ENCODE measurements at regions not wholly inside any gene's neighbourhood (a gene's known extent, or its start where the extent isn't known, plus 50 kb on each side); places are given as distances from the start of the nearest gene placed in this dataset.
A peak's percentile ranks its signal among the peaks of the same experiment; 100 is the strongest.

DNA sequence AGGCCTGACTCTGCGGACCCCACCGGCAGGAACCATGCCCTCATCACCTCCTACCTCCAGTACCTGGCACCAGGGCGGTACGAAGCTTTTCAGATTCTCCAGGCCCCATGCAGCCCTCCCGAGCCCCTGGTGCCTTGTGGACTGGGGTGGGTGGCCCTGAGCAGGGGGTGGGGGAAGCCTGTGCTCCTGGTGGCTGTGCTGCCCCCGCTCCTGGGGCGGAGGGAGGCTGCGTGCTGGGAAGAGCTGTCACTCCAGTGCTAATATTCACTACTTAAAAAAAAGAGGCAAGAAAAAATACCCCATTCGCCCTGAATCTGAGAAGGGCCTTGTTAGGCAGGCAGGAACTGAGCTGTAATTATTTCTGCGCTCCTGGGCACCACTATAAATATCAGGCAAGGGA is 111.8 kb downstream of the ENGASE start:
- no peak overlapping the region for H3K27ac ChIP-seq (ENCODE audit: low read length)
- H3K4me3 ChIP-seq (ENCODE audit: low read depth in 1 of 2, low read length in 2 of 2), result no peak overlapping the region
- no peaks in the 10 kb centered on the region for H3K9me3 ChIP-seq (ENCODE audit: control insufficient read depth in 1 of 2, low read length in 2 of 2)
- peaks cover 16% of the 10 kb centered on the region for H3K27me3 ChIP-seq (ENCODE audit: low read depth, low read length)
- H3K36me3 ChIP-seq (ENCODE audit: control insufficient read depth in 1 of 2, insufficient read depth in 2 of 2, low read length in 2 of 2), result no peaks in the 10 kb centered on the region
- peaks cover 0 to 16% of the 10 kb centered on the region in 2 donors for H3K4me1 ChIP-seq (ENCODE audit: control insufficient read depth in 1 of 2, insufficient read depth in 2 of 2, low read length in 2 of 2)

DNA sequence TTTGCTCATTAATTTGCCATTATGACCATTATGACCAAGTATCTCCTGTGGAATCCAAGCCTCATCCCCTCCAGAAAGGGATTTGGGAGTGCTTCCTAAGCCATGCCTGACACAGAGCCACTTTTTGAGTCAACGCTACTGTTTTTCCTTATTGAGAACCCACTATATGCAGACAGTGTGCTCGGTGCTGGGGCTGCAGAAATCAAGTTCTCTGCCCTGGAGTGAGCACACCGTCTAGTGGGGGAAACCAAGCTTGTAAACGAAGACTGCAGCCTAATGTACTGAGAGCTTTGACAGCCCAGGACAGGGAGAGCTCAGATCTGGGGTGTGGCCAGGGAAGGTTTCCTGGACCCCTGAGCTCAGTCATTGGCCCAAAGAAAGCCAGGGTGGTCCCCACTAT is 111.0 kb downstream of the ENGASE start:
- Histone ChIP-seq H3K27me3 (ENCODE audit: low read depth, low read length) (peaks cover 16% of the 10 kb centered on the region), H3K36me3 (ENCODE audit: control insufficient read depth in 1 of 2, insufficient read depth in 2 of 2, low read length in 2 of 2) (no peaks in the 10 kb centered on the region), H3K4me3 (ENCODE audit: low read depth in 1 of 2, low read length in 2 of 2) (no peak overlapping the region), H3K4me1 (ENCODE audit: control insufficient read depth in 1 of 2, insufficient read depth in 2 of 2, low read length in 2 of 2) (peaks cover 0 to 16% of the 10 kb centered on the region in 2 donors), H3K27ac (ENCODE audit: low read length) (no peak overlapping the region), H3K9me3 (ENCODE audit: control insufficient read depth in 1 of 2, low read length in 2 of 2) (no peaks in the 10 kb centered on the region)

DNA sequence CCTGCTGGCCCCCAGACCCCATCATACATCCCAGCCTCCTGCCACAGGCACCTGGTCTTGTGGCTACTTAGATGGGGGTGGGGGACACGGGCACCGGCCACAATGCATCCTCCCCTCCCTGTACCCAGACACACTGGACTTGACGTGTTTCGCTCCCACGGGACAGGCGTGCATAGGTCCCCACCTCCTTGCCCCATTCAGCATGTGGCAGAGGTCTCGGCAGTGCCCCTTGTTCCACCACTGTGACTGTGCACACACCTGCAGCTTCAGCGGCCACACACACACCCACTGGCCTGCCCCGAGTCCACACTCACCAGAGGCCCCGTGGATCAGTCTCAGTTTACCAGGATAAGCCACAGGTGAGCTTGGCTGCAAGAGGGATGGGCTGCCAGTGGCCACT is 109.6 kb downstream of the ENGASE start:
- Histone ChIP-seq H3K4me3 (ENCODE audit: low read depth in 1 of 2, low read length in 2 of 2) (no peak overlapping the region), H3K27me3 (ENCODE audit: low read depth, low read length) (peaks cover 16% of the 10 kb centered on the region), H3K9me3 (ENCODE audit: control insufficient read depth in 1 of 2, low read length in 2 of 2) (no peaks in the 10 kb centered on the region), H3K27ac (ENCODE audit: low read length) (no peak overlapping the region), H3K36me3 (ENCODE audit: control insufficient read depth in 1 of 2, insufficient read depth in 2 of 2, low read length in 2 of 2) (no peaks in the 10 kb centered on the region), H3K4me1 (ENCODE audit: control insufficient read depth in 1 of 2, insufficient read depth in 2 of 2, low read length in 2 of 2) (peaks cover 0 to 16% of the 10 kb centered on the region in 2 donors)

DNA sequence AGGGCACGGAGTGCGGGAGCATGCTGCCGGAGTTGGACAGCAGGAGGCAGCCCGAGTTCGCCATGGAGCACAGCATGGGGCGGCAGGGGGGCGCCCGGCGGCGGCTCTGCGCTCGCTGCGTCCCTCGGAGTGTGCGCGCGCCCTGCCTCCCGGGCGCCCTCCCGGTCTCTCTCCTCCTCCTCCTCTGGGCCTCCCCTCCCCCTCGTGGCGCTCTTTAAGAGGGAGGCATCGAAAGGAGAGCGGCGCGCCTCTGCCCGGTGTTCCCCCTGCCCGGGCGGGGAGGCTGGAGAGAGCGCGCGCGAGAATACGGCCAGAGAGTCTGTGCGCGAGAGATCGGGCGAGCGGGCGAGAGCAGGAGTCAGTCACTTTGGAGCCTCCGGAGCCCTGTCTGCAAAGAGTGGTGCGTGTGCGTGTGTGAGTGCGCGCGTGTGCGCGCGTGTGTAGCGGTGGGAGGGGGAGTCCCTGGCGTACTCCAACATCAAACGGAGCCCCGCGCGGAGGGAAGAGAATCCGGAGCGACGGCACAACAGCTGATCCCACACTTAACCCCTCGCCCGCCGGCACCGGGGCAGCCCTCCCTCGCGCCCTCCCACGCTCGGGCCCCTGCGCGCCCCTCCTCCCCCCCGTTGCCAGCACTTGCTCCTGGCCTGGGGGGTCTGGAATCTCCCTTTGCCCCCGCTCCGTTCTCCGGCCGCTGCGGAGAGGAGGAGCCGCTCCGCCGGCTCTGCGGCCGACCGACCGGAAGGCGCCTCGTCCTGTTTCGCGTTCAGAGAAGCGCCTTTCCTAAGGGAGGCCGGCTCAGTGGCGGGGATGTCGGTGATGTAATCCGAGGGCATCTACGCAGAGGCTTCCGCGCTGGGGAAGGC is 108.9 kb downstream of the ENGASE start:
- Histone ChIP-seq H3K27ac (ENCODE audit: low read length) (no peak overlapping the region), H3K27me3 (ENCODE audit: low read depth, low read length) (peaks cover 16% of the 10 kb centered on the region), H3K4me3 (ENCODE audit: low read depth in 1 of 2, low read length in 2 of 2) (peak overlapping the region in 1 of 2 donors; percentile 54), H3K9me3 (ENCODE audit: control insufficient read depth in 1 of 2, low read length in 2 of 2) (no peaks in the 10 kb centered on the region), H3K4me1 (ENCODE audit: control insufficient read depth in 1 of 2, insufficient read depth in 2 of 2, low read length in 2 of 2) (peaks cover 0 to 16% of the 10 kb centered on the region in 2 donors), H3K36me3 (ENCODE audit: control insufficient read depth in 1 of 2, insufficient read depth in 2 of 2, low read length in 2 of 2) (no peaks in the 10 kb centered on the region)

DNA sequence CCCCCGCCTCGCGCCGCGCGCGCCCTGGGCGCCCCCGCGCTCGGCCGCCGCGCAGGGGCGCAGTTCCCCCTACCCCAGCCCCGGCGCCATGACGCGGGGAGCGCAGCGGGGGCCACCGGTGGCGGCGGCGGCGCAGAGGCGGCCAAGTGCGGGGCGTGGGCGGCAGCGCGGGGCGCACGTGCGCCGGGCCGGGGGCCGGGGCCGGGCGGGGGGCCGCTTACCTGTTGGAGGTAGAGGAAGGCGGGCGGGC is 108.3 kb downstream of the ENGASE start:
- no peak overlapping the region for H3K27ac ChIP-seq (ENCODE audit: low read length)
- H3K4me3 ChIP-seq (ENCODE audit: low read depth in 1 of 2, low read length in 2 of 2), result peak overlapping the region in 1 of 2 donors; percentile 54
- H3K36me3 ChIP-seq (ENCODE audit: control insufficient read depth in 1 of 2, insufficient read depth in 2 of 2, low read length in 2 of 2), result no peaks in the 10 kb centered on the region
- H3K9me3 ChIP-seq (ENCODE audit: control insufficient read depth in 1 of 2, low read length in 2 of 2), result no peaks in the 10 kb centered on the region
- H3K4me1 ChIP-seq (ENCODE audit: control insufficient read depth in 1 of 2, insufficient read depth in 2 of 2, low read length in 2 of 2), result peaks cover 0 to 16% of the 10 kb centered on the region in 2 donors
- peaks cover 16% of the 10 kb centered on the region for H3K27me3 ChIP-seq (ENCODE audit: low read depth, low read length)

DNA sequence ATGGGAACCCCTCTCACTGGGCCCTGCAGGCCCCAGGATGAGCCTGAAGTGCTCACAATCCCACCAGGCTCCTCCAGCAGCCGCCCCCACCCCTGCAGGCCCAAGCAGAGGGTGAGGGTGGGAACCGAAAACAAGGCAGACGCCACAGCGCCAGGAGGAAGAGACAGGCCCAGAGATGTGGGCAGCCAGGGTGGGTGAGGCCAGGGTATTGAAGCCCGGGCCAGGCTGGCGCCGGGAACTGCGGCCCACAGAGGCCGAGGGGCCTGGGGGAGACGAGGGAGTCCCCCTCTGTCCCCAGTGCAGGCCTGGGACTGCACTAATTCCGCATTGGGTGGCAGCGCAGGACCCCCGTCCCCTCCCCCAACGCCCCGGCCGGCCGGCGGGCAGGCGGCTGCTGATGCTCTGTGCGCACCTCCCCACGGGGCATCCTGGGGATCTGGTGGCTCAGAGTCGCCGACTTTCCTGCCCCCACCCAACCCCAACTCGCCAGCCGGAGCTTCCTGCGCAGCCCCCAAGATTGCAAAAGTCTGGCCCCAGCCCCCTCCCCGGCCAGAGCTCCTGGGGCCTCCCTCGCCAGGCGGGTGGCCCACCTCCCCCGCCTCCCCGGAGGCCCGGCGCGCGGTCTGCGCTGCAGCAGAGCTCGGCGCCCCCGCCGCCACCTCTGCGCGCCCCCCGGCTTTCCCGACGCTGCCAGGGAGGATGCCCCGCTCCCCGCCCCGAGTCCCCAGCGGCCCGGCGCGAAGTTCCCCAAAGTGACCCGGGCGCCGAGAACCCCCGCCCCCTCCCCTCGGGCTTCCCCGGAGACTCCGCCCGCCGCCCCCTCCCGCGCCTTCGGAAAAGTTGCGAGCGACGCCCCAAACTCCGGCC is 107.8 kb downstream of the ENGASE start:
- no peaks in the 10 kb centered on the region for H3K36me3 ChIP-seq (ENCODE audit: control insufficient read depth in 1 of 2, insufficient read depth in 2 of 2, low read length in 2 of 2)
- no peak overlapping the region for H3K4me3 ChIP-seq (ENCODE audit: low read depth in 1 of 2, low read length in 2 of 2)
- no peak overlapping the region for H3K27ac ChIP-seq (ENCODE audit: low read length)
- peaks cover 16% of the 10 kb centered on the region for H3K27me3 ChIP-seq (ENCODE audit: low read depth, low read length)
- H3K4me1 ChIP-seq (ENCODE audit: control insufficient read depth in 1 of 2, insufficient read depth in 2 of 2, low read length in 2 of 2), result peaks cover 0 to 16% of the 10 kb centered on the region in 2 donors
- H3K9me3 ChIP-seq (ENCODE audit: control insufficient read depth in 1 of 2, low read length in 2 of 2), result no peaks in the 10 kb centered on the region

DNA sequence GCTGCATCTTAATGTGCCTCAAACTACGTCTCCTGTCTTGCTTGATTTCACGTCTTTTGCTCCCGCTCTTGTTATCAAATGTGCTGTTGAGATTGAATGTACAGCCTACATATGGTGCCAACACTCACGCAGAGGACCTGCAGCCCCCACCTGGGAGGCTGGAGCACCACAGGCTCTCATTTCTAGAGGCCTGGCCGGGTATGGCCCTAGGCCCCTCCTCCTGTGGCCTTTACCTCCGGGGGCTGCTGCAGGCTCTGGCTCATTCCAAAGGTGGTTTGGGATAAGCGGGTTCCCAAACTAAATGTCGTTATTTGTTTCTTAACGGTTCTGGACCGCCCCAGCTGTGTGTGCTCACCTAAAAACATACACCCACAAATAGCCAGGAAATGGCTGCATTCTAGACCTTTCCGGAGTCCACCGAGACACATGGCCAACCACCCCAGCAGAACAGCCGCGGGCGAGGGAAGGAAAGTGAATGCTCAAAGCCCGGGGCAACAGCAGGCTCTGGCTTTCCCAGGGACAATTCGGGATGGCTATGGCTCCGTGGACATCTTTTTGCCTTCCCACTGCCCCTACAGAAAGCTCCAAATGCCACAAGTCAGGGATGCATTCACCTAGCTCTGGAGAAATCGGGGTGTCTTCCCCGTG is 105.9 kb downstream of the ENGASE start:
- peaks cover 0 to 16% of the 10 kb centered on the region in 2 donors for H3K4me1 ChIP-seq (ENCODE audit: control insufficient read depth in 1 of 2, insufficient read depth in 2 of 2, low read length in 2 of 2)
- peaks cover 10% of the 10 kb centered on the region for H3K27me3 ChIP-seq (ENCODE audit: low read depth, low read length)
- H3K4me3 ChIP-seq (ENCODE audit: low read depth in 1 of 2, low read length in 2 of 2), result no peak overlapping the region
- no peaks in the 10 kb centered on the region for H3K36me3 ChIP-seq (ENCODE audit: control insufficient read depth in 1 of 2, insufficient read depth in 2 of 2, low read length in 2 of 2)
- H3K9me3 ChIP-seq (ENCODE audit: control insufficient read depth in 1 of 2, low read length in 2 of 2), result no peaks in the 10 kb centered on the region
- H3K27ac ChIP-seq (ENCODE audit: low read length), result no peak overlapping the region

DNA sequence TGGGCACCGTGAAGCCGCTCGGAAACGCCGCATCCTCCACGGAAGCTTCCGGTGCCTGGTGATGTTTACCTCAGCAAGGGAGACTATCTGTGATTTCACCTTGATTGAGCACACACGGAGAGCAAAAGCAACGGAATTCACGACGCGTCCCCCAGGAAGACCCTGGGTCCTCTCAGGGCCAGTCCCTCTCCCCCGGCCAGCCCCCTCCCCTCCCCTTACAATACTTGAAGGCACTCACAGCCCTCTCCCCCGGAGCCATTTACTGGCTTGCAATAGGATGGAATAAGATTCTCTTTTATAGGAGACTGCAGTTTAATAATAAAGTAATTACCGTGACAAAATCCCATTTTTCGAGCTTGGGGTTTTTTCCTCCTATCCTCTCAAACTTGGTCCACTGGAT is 104.7 kb downstream of the ENGASE start:
- Histone ChIP-seq H3K36me3 (ENCODE audit: control insufficient read depth in 1 of 2, insufficient read depth in 2 of 2, low read length in 2 of 2) (no peaks in the 10 kb centered on the region), H3K4me3 (ENCODE audit: low read depth in 1 of 2, low read length in 2 of 2) (no peak overlapping the region), H3K4me1 (ENCODE audit: control insufficient read depth in 1 of 2, insufficient read depth in 2 of 2, low read length in 2 of 2) (peaks cover 0 to 11% of the 10 kb centered on the region in 2 donors), H3K9me3 (ENCODE audit: control insufficient read depth in 1 of 2, low read length in 2 of 2) (no peaks in the 10 kb centered on the region), H3K27me3 (ENCODE audit: low read depth, low read length) (peaks cover 5% of the 10 kb centered on the region), H3K27ac (ENCODE audit: low read length) (no peak overlapping the region)

DNA sequence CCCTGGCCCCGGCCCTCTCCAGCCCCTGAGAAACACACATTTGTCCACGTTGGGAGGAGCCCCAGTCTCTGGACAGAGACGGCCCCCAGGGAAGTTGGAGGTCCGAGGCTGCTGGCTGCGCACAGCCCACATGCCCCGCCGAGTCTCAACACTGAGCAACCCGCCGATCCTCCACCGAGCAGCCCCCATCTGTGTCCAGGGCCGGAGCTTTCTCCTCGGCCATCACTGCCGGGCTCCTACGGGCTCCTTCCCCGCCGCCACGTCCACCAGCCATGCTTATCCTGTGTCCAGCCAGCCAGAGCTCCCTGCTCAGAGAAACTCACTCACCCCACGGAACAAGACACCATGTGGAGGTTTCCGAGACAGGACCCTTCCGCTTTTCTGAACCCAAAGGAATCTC is 103.3 kb downstream of the ENGASE start:
- no peaks in the 10 kb centered on the region for H3K9me3 ChIP-seq (ENCODE audit: control insufficient read depth in 1 of 2, low read length in 2 of 2)
- no peaks in the 10 kb centered on the region for H3K36me3 ChIP-seq (ENCODE audit: control insufficient read depth in 1 of 2, insufficient read depth in 2 of 2, low read length in 2 of 2)
- H3K27me3 ChIP-seq (ENCODE audit: low read depth, low read length), result no peaks in the 10 kb centered on the region
- no peak overlapping the region for H3K27ac ChIP-seq (ENCODE audit: low read length)
- H3K4me3 ChIP-seq (ENCODE audit: low read depth in 1 of 2, low read length in 2 of 2), result no peak overlapping the region
- H3K4me1 ChIP-seq (ENCODE audit: control insufficient read depth in 1 of 2, insufficient read depth in 2 of 2, low read length in 2 of 2), result no peaks in the 10 kb centered on the region

DNA sequence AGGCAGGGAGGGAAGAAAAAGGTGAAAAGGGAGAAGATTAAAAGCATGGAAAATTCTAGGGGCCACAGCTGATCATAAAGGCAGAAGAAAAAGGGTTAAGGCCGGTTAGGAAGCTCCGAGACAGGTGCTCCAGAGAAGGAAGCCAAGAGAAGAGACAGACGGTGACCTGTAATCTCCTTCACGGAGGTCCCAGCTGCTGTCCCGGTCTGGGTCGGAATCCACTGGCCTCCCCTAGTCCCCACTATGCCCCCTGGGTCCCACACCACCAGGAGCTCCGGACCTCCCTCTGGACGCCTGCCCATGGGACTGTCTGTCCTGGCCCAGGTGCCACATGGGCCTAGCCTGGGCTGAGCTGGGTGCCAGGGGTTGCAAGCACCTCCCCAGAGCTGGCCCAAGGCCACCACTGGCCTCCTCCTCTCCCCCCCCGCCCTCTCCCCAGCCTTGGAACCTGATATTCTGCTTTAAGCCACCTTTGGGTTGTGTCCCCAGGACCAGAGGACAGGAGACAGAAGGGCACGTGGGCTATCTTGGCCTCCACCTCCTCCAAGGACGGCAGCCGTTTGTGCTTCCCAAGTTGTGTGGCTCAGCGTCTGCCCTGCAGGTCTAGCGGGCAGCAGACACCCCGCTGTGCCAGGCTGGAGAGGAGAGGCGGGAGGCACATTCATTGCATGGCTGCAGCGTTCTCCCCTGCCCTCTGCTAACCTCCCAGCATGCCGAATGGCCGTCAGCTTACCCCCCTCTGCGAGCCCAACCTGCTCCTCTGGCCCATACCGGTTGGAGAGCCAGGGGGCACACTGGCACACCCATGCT is 102.4 kb downstream of the ENGASE start:
- no peaks in the 10 kb centered on the region for H3K36me3 ChIP-seq (ENCODE audit: control insufficient read depth in 1 of 2, insufficient read depth in 2 of 2, low read length in 2 of 2)
- no peak overlapping the region for H3K4me3 ChIP-seq (ENCODE audit: low read depth in 1 of 2, low read length in 2 of 2)
- H3K27ac ChIP-seq (ENCODE audit: low read length), result no peak overlapping the region
- no peaks in the 10 kb centered on the region for H3K9me3 ChIP-seq (ENCODE audit: control insufficient read depth in 1 of 2, low read length in 2 of 2)
- H3K4me1 ChIP-seq (ENCODE audit: control insufficient read depth in 1 of 2, insufficient read depth in 2 of 2, low read length in 2 of 2), result no peaks in the 10 kb centered on the region
- no peaks in the 10 kb centered on the region for H3K27me3 ChIP-seq (ENCODE audit: low read depth, low read length)

All from muscle layer of duodenum (tissue), 2 donors.